ENCODE measurements at regions not wholly inside any gene's neighbourhood (a gene's known extent, or its start where the extent isn't known, plus 50 kb on each side); places are given as distances from the start of the nearest gene placed in this dataset.

- TF ChIP-seq EZH2 (IDR thresholded peaks at IDR 0.05) = no peak
- TF ChIP-seq, protein P1, sequence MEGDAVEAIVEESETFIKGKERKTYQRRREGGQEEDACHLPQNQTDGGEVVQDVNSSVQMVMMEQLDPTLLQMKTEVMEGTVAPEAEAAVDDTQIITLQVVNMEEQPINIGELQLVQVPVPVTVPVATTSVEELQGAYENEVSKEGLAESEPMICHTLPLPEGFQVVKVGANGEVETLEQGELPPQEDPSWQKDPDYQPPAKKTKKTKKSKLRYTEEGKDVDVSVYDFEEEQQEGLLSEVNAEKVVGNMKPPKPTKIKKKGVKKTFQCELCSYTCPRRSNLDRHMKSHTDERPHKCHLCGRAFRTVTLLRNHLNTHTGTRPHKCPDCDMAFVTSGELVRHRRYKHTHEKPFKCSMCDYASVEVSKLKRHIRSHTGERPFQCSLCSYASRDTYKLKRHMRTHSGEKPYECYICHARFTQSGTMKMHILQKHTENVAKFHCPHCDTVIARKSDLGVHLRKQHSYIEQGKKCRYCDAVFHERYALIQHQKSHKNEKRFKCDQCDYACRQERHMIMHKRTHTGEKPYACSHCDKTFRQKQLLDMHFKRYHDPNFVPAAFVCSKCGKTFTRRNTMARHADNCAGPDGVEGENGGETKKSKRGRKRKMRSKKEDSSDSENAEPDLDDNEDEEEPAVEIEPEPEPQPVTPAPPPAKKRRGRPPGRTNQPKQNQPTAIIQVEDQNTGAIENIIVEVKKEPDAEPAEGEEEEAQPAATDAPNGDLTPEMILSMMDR (IDR thresholded peaks at IDR 0.05) = no peak
These were observed 195.6 kb downstream of the PIK3R1 start for GRCh38 chr5:68411161-68411560.

All from neural progenitor cell (in vitro differentiated cells).